ENCODE measurements at regions not wholly inside any gene's neighbourhood (a gene's known extent, or its start where the extent isn't known, plus 50 kb on each side); places are given as distances from the start of the nearest gene placed in this dataset.

- no peak for DNase-seq
These were observed 565.4 kb upstream of the RGS18 start for GRCh38 chr1:191592907-191593306.

GRCh38 chr1:191595170-191595569 is 563.1 kb upstream of the RGS18 start:
- DNase-seq: no peak

GRCh38 chr1:191608367-191608766 is 549.9 kb upstream of the RGS18 start:
- no peak for DNase-seq

GRCh38 chr1:191609305-191609704 is 549.0 kb upstream of the RGS18 start:
- no peak for DNase-seq

GRCh38 chr1:191615101-191615821 is 543.0 kb upstream of the RGS18 start:
- DNase-seq: no peak

- DNase-seq: no peak
These were observed 540.1 kb upstream of the RGS18 start for GRCh38 chr1:191618181-191618580.

- peak; percentile 85 for DNase-seq
These were observed 537.4 kb upstream of the RGS18 start for GRCh38 chr1:191620883-191621282.

- DNase-seq: no peak
These were observed 534.2 kb upstream of the RGS18 start for GRCh38 chr1:191624044-191624443.

GRCh38 chr1:191629836-191630235 is 528.4 kb upstream of the RGS18 start:
- DNase-seq: no peak

GRCh38 chr1:191634801-191635508 is 523.3 kb upstream of the RGS18 start:
- DNase-seq: no peak

- no peak for DNase-seq
These were observed 521.9 kb upstream of the RGS18 start for GRCh38 chr1:191636345-191636744.

- DNase-seq: peak; percentile 55
These were observed 516.6 kb upstream of the RGS18 start for GRCh38 chr1:191641420-191642260.

GRCh38 chr1:191643060-191643459 is 515.2 kb upstream of the RGS18 start:
- DNase-seq: no peak

- DNase-seq: no peak
These were observed 509.3 kb upstream of the RGS18 start for GRCh38 chr1:191648939-191649338.

- no peak for DNase-seq
These were observed 496.2 kb upstream of the RGS18 start for GRCh38 chr1:191662051-191662450.

GRCh38 chr1:191662746-191663145 is 495.5 kb upstream of the RGS18 start:
- DNase-seq: no peak

- no peak for DNase-seq
These were observed 489.7 kb upstream of the RGS18 start for GRCh38 chr1:191668525-191668924.

- no peak for DNase-seq
These were observed 488.6 kb upstream of the RGS18 start for GRCh38 chr1:191669629-191670028.

- DNase-seq: no peak
These were observed 487.0 kb upstream of the RGS18 start for GRCh38 chr1:191671236-191671635.

GRCh38 chr1:191674626-191675179 is 483.6 kb upstream of the RGS18 start:
- no peak for DNase-seq

- DNase-seq: peak; percentile 35
These were observed 482.1 kb upstream of the RGS18 start for GRCh38 chr1:191675856-191676783.

- DNase-seq: no peak
These were observed 472.6 kb upstream of the RGS18 start for GRCh38 chr1:191685669-191686068.

All from NCI-H2227 treated with DMSO at 0.1 percent for 48 hours (cell line).